ENCODE measurements at regions not wholly inside any gene's neighbourhood (a gene's known extent, or its start where the extent isn't known, plus 50 kb on each side); places are given as distances from the start of the nearest gene placed in this dataset.
A peak's percentile ranks its signal among the peaks of the same experiment; 100 is the strongest.

- intact Hi-C loops (cut with DNase I) = no loop called here
- no peaks in the 10 kb centered on the region for H3K36me3 ChIP-seq
- peak; percentile 16 for DNase-seq (ENCODE audit: low spot score)
- no peaks in the 10 kb centered on the region for H3K9me3 ChIP-seq
- WGBS = 20% methylated on average over 3 of the region's 3 CpGs
- no peak for TF ChIP-seq POLR2A (IDR thresholded peaks at IDR 0.05)
- TF ChIP-seq, protein P1, sequence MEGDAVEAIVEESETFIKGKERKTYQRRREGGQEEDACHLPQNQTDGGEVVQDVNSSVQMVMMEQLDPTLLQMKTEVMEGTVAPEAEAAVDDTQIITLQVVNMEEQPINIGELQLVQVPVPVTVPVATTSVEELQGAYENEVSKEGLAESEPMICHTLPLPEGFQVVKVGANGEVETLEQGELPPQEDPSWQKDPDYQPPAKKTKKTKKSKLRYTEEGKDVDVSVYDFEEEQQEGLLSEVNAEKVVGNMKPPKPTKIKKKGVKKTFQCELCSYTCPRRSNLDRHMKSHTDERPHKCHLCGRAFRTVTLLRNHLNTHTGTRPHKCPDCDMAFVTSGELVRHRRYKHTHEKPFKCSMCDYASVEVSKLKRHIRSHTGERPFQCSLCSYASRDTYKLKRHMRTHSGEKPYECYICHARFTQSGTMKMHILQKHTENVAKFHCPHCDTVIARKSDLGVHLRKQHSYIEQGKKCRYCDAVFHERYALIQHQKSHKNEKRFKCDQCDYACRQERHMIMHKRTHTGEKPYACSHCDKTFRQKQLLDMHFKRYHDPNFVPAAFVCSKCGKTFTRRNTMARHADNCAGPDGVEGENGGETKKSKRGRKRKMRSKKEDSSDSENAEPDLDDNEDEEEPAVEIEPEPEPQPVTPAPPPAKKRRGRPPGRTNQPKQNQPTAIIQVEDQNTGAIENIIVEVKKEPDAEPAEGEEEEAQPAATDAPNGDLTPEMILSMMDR (IDR thresholded peaks at IDR 0.05) = no peak
- TF ChIP-seq POLR2AphosphoS5 (IDR thresholded peaks at IDR 0.05) = no peak
- H3K4me3 ChIP-seq = no peak overlapping the region
- H3K27me3 ChIP-seq (replicated peaks; ENCODE audit: insufficient read depth) = no peaks in the 10 kb centered on the region
- H3K4me1 ChIP-seq (replicated peaks) = no peaks in the 10 kb centered on the region
- no peak overlapping the region for H3K27ac ChIP-seq
Measured at GRCh38 chr13:38008636-38009035, 139.1 kb upstream of the TRPC4 start.

- no peak for DNase-seq (ENCODE audit: low spot score)
- H3K36me3 ChIP-seq = no peaks in the 10 kb centered on the region
- H3K27me3 ChIP-seq (replicated peaks; ENCODE audit: insufficient read depth) = no peaks in the 10 kb centered on the region
- 23% methylated on average over 7 of the region's 7 CpGs for WGBS
- no peaks in the 10 kb centered on the region for H3K9me3 ChIP-seq
- intact Hi-C loops (cut with DNase I) = no loop called here
- TF ChIP-seq POLR2A (IDR thresholded peaks at IDR 0.05) = no peak
- TF ChIP-seq POLR2AphosphoS5 (IDR thresholded peaks at IDR 0.05) = peak; percentile 6
- no peak overlapping the region for H3K27ac ChIP-seq
- no peaks in the 10 kb centered on the region for H3K4me1 ChIP-seq (replicated peaks)
- no peak overlapping the region for H3K4me3 ChIP-seq
Measured at GRCh38 chr13:38002606-38003005, 133.0 kb upstream of the TRPC4 start.

DNA sequence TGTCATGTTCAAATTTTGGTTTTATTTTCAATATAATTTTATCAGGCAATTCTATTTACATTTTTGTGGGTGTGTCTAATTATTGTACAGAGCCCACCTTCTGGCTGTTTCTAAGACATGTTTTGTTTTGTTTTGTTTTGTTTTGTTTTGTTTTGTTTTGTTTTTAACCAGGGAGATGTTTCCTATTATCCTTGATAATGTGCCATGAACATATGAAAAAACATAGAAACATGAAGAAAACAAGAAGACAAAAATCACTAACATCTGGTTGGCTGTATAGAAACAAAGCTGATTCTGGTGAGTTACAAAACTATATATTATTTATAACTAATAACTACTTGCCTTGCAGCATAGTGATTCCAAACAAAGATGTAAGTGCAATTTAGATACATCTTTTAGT, 128.1 kb upstream of the TRPC4 start:
- Histone ChIP-seq H3K4me3 (no peak overlapping the region), H3K27ac (no peak overlapping the region)

DNA sequence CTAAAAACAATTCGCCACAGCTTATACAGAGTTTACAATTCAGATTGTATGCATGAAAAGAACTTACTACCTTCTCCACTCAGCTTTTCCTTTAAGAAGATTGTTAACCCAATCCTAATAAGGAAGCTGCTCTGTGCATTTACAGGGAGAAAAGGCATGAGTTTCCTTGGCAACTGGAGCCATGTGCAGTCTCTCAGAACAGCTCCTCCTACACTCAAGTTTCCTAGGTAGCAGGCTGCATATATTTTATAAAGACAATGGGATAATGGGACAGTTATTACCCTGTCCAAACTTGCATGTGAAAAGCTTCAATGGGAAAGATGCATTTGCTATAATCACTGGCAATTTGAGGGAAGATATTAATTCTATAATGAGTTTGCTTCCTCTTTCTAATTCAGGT, 125.5 kb upstream of the TRPC4 start:
- no peak for DNase-seq (ENCODE audit: low spot score)

More for the DNA sequence above, 128.1 kb upstream of the TRPC4 start:
- TF ChIP-seq, protein P1 (IDR thresholded peaks at IDR 0.05) = no peak
- TF ChIP-seq POLR2AphosphoS5 (IDR thresholded peaks at IDR 0.05) (no peak), POLR2A (IDR thresholded peaks at IDR 0.05) (no peak)
- H3K36me3 ChIP-seq = no peaks in the 10 kb centered on the region
- intact Hi-C loops (cut with DNase I) = no loop called here
- H3K4me1 ChIP-seq (replicated peaks) = no peaks in the 10 kb centered on the region
- H3K27me3 ChIP-seq (replicated peaks; ENCODE audit: insufficient read depth) = no peaks in the 10 kb centered on the region
- no peak for DNase-seq (ENCODE audit: low spot score)
- no peaks in the 10 kb centered on the region for H3K9me3 ChIP-seq

DNA sequence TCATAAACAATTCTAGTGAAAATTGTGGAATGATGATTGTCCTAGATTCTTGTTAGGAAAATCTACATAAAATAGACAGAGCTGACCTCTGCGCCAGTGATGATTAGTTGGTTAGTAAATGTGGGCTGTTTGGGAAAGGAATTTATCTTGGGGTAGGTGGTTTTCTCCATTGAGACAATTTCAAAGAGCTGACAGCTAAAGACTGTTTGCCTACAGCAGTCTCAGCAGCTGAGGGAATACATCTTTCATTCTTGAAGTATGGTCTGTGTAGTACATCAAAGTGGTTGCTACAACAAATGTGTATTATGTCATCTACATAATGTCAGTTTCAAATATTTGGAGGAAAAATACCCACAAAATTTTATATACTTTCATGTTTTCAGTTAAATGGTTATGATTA, 117.2 kb upstream of the TRPC4 start:
- H3K27me3 ChIP-seq (replicated peaks; ENCODE audit: insufficient read depth) = no peaks in the 10 kb centered on the region
- H3K36me3 ChIP-seq = no peaks in the 10 kb centered on the region
- DNase-seq (ENCODE audit: low spot score) = no peak
- H3K9me3 ChIP-seq = no peaks in the 10 kb centered on the region
- no peak overlapping the region for H3K4me3 ChIP-seq
- H3K4me1 ChIP-seq (replicated peaks) = no peaks in the 10 kb centered on the region
- H3K27ac ChIP-seq = no peak overlapping the region
- TF ChIP-seq POLR2AphosphoS5 (IDR thresholded peaks at IDR 0.05) = no peak
- TF ChIP-seq, protein P1 (IDR thresholded peaks at IDR 0.05) = no peak
- TF ChIP-seq POLR2A (IDR thresholded peaks at IDR 0.05) = no peak
- intact Hi-C loops (cut with DNase I) = no loop called here
- WGBS = 93% methylated on average over 1 of the region's 1 CpG

More for the DNA sequence above, 125.5 kb upstream of the TRPC4 start:
- no peaks in the 10 kb centered on the region for H3K36me3 ChIP-seq
- no peaks in the 10 kb centered on the region for H3K9me3 ChIP-seq
- WGBS = 0% methylated on average over 1 of the region's 1 CpG
- H3K27ac ChIP-seq = no peak overlapping the region
- no peaks in the 10 kb centered on the region for H3K4me1 ChIP-seq (replicated peaks)
- H3K4me3 ChIP-seq = no peak overlapping the region
- TF ChIP-seq POLR2A (IDR thresholded peaks at IDR 0.05) (no peak), POLR2AphosphoS5 (IDR thresholded peaks at IDR 0.05) (no peak)
- TF ChIP-seq, protein P1 (IDR thresholded peaks at IDR 0.05) = no peak
- intact Hi-C loops (cut with DNase I) = no loop called here
- H3K27me3 ChIP-seq (replicated peaks; ENCODE audit: insufficient read depth) = no peaks in the 10 kb centered on the region
